ENCODE measurements at regions not wholly inside any gene's neighbourhood (a gene's known extent, or its start where the extent isn't known, plus 50 kb on each side); places are given as distances from the start of the nearest gene placed in this dataset.

GRCh38 chr6:50610562-50610961 lies 102.8 kb upstream of the TFAP2D start:
- Mint-ChIP-seq H3K4me1 (ENCODE audit: low read depth) (no peaks in the 10 kb centered on the region), H3K4me3 (ENCODE audit: low read depth) (no peak overlapping the region), H3K36me3 (ENCODE audit: insufficient read depth) (no peaks in the 10 kb centered on the region), H3K9me3 (ENCODE audit: low read depth) (no peaks in the 10 kb centered on the region), H3K27me3 (no peaks in the 10 kb centered on the region), H3K27ac (no peak overlapping the region)
- TF ChIP-seq, protein P1, sequence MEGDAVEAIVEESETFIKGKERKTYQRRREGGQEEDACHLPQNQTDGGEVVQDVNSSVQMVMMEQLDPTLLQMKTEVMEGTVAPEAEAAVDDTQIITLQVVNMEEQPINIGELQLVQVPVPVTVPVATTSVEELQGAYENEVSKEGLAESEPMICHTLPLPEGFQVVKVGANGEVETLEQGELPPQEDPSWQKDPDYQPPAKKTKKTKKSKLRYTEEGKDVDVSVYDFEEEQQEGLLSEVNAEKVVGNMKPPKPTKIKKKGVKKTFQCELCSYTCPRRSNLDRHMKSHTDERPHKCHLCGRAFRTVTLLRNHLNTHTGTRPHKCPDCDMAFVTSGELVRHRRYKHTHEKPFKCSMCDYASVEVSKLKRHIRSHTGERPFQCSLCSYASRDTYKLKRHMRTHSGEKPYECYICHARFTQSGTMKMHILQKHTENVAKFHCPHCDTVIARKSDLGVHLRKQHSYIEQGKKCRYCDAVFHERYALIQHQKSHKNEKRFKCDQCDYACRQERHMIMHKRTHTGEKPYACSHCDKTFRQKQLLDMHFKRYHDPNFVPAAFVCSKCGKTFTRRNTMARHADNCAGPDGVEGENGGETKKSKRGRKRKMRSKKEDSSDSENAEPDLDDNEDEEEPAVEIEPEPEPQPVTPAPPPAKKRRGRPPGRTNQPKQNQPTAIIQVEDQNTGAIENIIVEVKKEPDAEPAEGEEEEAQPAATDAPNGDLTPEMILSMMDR (IDR thresholded peaks at IDR 0.05; ENCODE audit: unreplicated experiment): peak; percentile 26
- no peak for DNase-seq (ENCODE audit: low spot score, unreplicated experiment)

- no peak for DNase-seq (ENCODE audit: low spot score, unreplicated experiment)
- no peaks in the 10 kb centered on the region for H3K36me3 Mint-ChIP-seq (ENCODE audit: insufficient read depth)
- TF ChIP-seq, protein P1 (IDR thresholded peaks at IDR 0.05; ENCODE audit: unreplicated experiment): no peak
- H3K4me1 Mint-ChIP-seq (ENCODE audit: low read depth): no peaks in the 10 kb centered on the region
- peaks cover 2% of the 10 kb centered on the region for H3K9me3 Mint-ChIP-seq (ENCODE audit: low read depth)
- H3K27ac Mint-ChIP-seq: no peak overlapping the region
- H3K27me3 Mint-ChIP-seq: no peaks in the 10 kb centered on the region
- H3K4me3 Mint-ChIP-seq (ENCODE audit: low read depth): no peak overlapping the region
These were observed 77.9 kb upstream of the TFAP2D start for GRCh38 chr6:50635429-50635828.

- Mint-ChIP-seq H3K4me3 (ENCODE audit: low read depth) (no peak overlapping the region), H3K9me3 (ENCODE audit: low read depth) (no peaks in the 10 kb centered on the region), H3K27ac (no peak overlapping the region), H3K36me3 (ENCODE audit: insufficient read depth) (no peaks in the 10 kb centered on the region), H3K4me1 (ENCODE audit: low read depth) (no peaks in the 10 kb centered on the region), H3K27me3 (no peaks in the 10 kb centered on the region)
- no peak for DNase-seq (ENCODE audit: low spot score, unreplicated experiment)
- TF ChIP-seq, protein P1 (IDR thresholded peaks at IDR 0.05; ENCODE audit: unreplicated experiment): no peak
These were observed 76.1 kb upstream of the TFAP2D start for GRCh38 chr6:50637267-50637666.

DNA sequence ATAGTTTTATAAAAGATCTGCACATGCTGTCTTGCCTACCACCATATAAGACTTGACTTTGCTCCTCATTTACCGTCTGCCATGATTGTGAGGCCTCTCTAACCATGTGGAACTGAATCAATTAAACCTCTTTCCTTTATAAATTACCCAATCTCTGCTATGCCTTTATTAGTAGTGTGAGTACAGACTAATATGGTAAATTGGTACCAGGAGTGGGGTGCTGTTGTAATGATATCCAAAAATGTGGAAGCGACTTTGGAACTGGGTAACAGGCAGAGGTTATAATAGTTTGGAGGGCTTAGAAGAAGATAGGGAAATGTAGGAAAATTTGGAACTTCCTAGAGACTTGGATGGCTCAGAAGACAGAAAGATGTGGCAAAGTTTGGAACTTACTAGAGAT lies 64.2 kb upstream of the TFAP2D start:
- no peak overlapping the region for H3K4me3 Mint-ChIP-seq (ENCODE audit: low read depth)
- H3K36me3 Mint-ChIP-seq (ENCODE audit: insufficient read depth): no peaks in the 10 kb centered on the region
- peaks cover 13% of the 10 kb centered on the region for H3K9me3 Mint-ChIP-seq (ENCODE audit: low read depth)
- DNase-seq (ENCODE audit: low spot score, unreplicated experiment): no peak
- H3K4me1 Mint-ChIP-seq (ENCODE audit: low read depth): no peaks in the 10 kb centered on the region
- H3K27me3 Mint-ChIP-seq: no peaks in the 10 kb centered on the region
- H3K27ac Mint-ChIP-seq: no peak overlapping the region
- TF ChIP-seq, protein P1 (IDR thresholded peaks at IDR 0.05; ENCODE audit: unreplicated experiment): no peak

- Mint-ChIP-seq H3K27ac (no peak overlapping the region), H3K27me3 (no peaks in the 10 kb centered on the region), H3K36me3 (ENCODE audit: insufficient read depth) (no peaks in the 10 kb centered on the region), H3K4me3 (ENCODE audit: low read depth) (no peak overlapping the region), H3K4me1 (ENCODE audit: low read depth) (no peaks in the 10 kb centered on the region), H3K9me3 (ENCODE audit: low read depth) (peaks cover 8% of the 10 kb centered on the region)
- DNase-seq (ENCODE audit: low spot score, unreplicated experiment): no peak
- TF ChIP-seq, protein P1 (IDR thresholded peaks at IDR 0.05; ENCODE audit: unreplicated experiment): no peak
These were observed 60.1 kb upstream of the TFAP2D start for GRCh38 chr6:50653253-50653652.
